Dendritic cell treated with granulocyte-macrophage colony-stimulating factor and Interleukin-4, amounts not matched to agents 40 ng/mL and 50 ng/mL, for 4 days (primary cell): ENCODE measurements at regions not wholly inside any gene's neighbourhood (a gene's known extent, or its start where the extent isn't known, plus 50 kb on each side); places are given as distances from the start of the nearest gene placed in this dataset.
"Not testable (repeated sequence)": the region's sequence is repeated elsewhere in the genome, so short reads cannot be mapped to it uniquely, and the experiment has no call there.

ENCODE experiments used
- H3K27ac Mint-ChIP-seq: one replicate; pipeline ENCODE4 v1.8.0; 2022; ENCODE audit warnings: mild to moderate bottlenecking, mixed read lengths
- H3K27me3 Mint-ChIP-seq: one replicate; pipeline ENCODE4 v1.8.0; 2022; ENCODE audit warnings: mild to moderate bottlenecking, mixed read lengths
- H3K36me3 Mint-ChIP-seq: one replicate; pipeline ENCODE4 v1.8.0; 2022; ENCODE audit warnings: low read depth, mixed read lengths
- H3K4me1 Mint-ChIP-seq: one replicate; pipeline ENCODE4 v1.8.0; 2022; ENCODE audit warnings: low read depth, mixed read lengths
- H3K4me3 Mint-ChIP-seq: one replicate; pipeline ENCODE4 v1.8.0; 2022; ENCODE audit warnings: mild to moderate bottlenecking, moderate library complexity, mixed read lengths
- H3K9me3 Mint-ChIP-seq: one replicate; pipeline ENCODE4 v1.8.0; 2022; ENCODE audit warnings: mixed read lengths
- intact Hi-C: fragments of 100-400 bp; cut with micrococcal nuclease; formaldehyde crosslinking; loops from one replicate; pipeline ENCODE4 v1.15.0; 2022

DNA sequence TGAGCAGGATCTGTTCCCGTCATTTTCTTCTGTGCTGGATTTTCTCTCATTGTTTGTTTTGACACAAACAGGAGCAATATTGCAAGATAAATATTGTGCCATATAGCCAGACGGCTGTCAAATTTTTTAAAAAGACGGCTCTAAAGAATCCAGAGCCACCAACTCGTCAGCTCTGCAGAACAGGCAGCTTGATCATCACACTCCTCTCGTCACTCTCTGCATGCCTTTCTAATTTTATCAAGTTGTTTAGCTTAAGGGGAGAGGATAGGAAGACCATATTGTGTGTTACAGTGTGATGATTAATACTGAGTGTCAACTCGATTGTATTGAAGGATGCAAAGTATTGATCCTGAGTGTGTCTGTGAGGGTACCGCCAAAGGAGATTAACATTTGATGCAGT, 562.8 kb downstream of the GALC start:
- H3K9me3 Mint-ChIP-seq = peaks cover 50% of the 10 kb centered on the region
- no peak overlapping the region for H3K27ac Mint-ChIP-seq
- H3K4me1 Mint-ChIP-seq = no peaks in the 10 kb centered on the region
- H3K27me3 Mint-ChIP-seq = no peaks in the 10 kb centered on the region
- H3K4me3 Mint-ChIP-seq = no peak overlapping the region
- intact Hi-C loops = no loop called here
- H3K36me3 Mint-ChIP-seq = no peaks in the 10 kb centered on the region

DNA sequence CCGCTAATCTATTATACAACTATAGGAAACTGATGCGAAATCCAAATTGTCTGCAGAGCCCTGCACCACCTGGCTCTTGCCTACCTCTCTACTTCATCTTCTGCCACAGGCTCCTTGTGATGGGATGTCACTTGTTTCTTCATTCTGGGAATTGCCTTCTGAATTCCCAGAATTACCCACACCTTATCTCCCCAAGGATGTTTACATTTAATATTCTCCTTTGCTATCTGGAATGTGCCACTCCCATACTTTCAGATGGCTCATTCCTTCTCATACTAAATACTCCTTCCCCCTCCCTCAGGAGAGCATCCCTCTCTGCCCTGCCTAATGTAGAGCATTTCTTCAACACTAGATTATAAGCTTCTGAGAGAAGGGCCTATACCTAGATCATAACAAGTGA, 573.1 kb downstream of the GALC start:
- no peaks in the 10 kb centered on the region for H3K36me3 Mint-ChIP-seq
- H3K9me3 Mint-ChIP-seq = peaks cover 52% of the 10 kb centered on the region
- H3K27ac Mint-ChIP-seq = no peak overlapping the region
- H3K4me1 Mint-ChIP-seq = no peaks in the 10 kb centered on the region
- H3K4me3 Mint-ChIP-seq = no peak overlapping the region
- no peaks in the 10 kb centered on the region for H3K27me3 Mint-ChIP-seq
- intact Hi-C loops = no loop called here

DNA sequence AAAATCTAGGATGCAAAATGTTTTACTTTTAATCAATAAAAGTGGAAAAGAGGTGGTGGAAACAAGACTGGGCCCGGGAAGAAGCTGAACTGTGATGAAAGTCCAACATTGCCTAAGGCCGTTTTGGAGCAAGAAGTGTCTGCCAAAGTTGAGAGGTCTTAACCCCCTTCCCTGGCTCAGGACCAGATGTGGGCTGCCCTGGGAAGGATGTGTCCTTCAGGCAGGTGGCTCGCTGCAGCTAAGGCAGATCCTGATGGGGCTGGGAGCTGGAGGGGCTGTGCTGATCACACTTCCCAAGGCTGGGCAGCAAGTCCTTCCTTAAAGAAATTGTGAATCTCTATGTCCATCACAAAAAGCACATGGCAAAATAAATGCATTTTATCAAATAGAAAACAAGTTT, 581.6 kb downstream of the GALC start:
- no peak overlapping the region for H3K4me3 Mint-ChIP-seq
- H3K27me3 Mint-ChIP-seq = no peaks in the 10 kb centered on the region
- no peak overlapping the region for H3K27ac Mint-ChIP-seq
- intact Hi-C loops = no loop called here
- H3K4me1 Mint-ChIP-seq = no peaks in the 10 kb centered on the region
- H3K36me3 Mint-ChIP-seq = no peaks in the 10 kb centered on the region
- peaks cover 4% of the 10 kb centered on the region for H3K9me3 Mint-ChIP-seq

DNA sequence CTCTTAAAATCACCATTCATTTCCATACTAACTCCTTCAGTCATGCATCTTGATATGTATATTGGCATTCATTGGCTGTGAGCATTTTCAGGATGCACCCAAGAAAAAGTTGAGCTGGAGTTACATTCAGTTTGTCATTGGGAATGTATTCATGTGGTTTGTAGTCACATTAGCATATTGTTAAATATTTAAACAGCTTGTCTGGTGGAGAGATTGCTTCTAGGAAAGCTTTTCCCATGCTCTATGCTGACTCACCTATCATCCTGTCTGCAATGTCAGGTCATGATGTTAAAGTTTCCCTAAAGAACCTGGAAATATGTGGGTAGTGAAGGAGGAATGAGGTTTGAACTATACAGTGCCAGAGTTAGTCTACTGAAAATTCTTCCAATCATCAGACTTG, 583.6 kb downstream of the GALC start:
- intact Hi-C loops = no loop called here
- H3K27me3 Mint-ChIP-seq = no peaks in the 10 kb centered on the region
- H3K9me3 Mint-ChIP-seq = no peaks in the 10 kb centered on the region
- no peaks in the 10 kb centered on the region for H3K4me1 Mint-ChIP-seq
- H3K36me3 Mint-ChIP-seq = no peaks in the 10 kb centered on the region
- no peak overlapping the region for H3K27ac Mint-ChIP-seq
- no peak overlapping the region for H3K4me3 Mint-ChIP-seq

DNA sequence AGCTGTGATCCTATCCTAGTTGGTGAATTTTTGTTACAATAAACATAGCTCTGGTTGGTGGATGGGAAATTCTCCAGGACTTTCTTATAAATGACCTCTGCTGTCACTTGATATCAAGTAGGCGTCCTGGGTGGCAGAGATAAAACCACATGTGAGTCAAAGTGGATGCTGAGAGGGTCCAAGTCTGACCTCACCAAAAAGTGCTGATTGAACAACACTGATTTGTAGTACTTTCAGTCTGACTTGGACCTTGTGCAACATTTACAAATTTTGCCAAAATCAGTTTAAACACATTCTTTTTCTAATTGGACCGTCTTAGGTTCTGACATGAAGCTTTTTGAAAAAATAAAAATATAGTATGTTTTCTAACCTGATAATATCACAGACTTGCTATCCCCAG, 585.6 kb downstream of the GALC start:
- Mint-ChIP-seq H3K27ac (no peak overlapping the region), H3K4me3 (no peak overlapping the region), H3K9me3 (no peaks in the 10 kb centered on the region), H3K27me3 (no peaks in the 10 kb centered on the region), H3K36me3 (no peaks in the 10 kb centered on the region), H3K4me1 (no peaks in the 10 kb centered on the region)
- intact Hi-C loops = no loop called here

DNA sequence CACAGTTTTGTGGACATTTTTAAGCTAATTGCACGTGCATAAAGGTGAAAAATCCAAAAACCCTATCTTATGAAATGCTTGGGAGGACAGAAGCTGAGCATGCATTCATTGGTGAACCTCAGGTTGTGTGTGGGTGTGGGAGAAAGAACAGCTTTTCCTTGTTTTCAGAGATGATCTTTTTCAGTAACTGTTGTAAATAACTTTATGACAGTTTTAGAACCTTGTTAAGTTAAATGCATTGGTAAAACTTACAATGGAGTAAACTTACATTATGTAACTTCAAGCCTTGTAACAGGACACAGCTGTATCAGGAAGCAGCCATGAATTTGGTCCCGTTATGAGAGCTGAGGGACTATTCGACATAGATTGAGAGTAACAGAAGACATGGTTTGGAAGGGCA, 587.4 kb downstream of the GALC start:
- intact Hi-C loops = no loop called here
- Mint-ChIP-seq H3K27ac (no peak overlapping the region), H3K27me3 (no peaks in the 10 kb centered on the region), H3K4me1 (no peaks in the 10 kb centered on the region), H3K9me3 (no peaks in the 10 kb centered on the region), H3K4me3 (no peak overlapping the region), H3K36me3 (no peaks in the 10 kb centered on the region)

DNA sequence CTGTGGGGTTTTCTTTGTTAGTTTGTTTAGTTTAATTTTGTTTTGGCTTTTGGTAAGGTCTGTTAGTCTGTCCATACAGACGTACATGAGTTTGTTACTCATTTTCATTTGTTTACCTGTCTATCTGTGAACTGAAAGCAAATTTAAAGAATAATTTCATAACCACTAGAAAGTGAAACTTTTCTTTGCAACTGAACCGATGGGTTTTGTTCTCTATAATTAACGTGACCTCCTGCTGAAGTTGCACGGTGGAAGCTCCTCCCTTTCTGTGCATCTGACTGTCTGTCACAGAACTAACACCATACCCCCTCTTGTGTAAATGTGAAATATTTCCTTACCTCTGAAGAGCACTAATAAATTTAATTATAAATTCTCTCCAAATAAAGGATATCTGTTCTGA, 595.5 kb downstream of the GALC start:
- no peak overlapping the region for H3K4me3 Mint-ChIP-seq
- H3K36me3 Mint-ChIP-seq = no peaks in the 10 kb centered on the region
- H3K9me3 Mint-ChIP-seq = no peaks in the 10 kb centered on the region
- intact Hi-C loops = no loop called here
- no peaks in the 10 kb centered on the region for H3K27me3 Mint-ChIP-seq
- no peaks in the 10 kb centered on the region for H3K4me1 Mint-ChIP-seq
- no peak overlapping the region for H3K27ac Mint-ChIP-seq

DNA sequence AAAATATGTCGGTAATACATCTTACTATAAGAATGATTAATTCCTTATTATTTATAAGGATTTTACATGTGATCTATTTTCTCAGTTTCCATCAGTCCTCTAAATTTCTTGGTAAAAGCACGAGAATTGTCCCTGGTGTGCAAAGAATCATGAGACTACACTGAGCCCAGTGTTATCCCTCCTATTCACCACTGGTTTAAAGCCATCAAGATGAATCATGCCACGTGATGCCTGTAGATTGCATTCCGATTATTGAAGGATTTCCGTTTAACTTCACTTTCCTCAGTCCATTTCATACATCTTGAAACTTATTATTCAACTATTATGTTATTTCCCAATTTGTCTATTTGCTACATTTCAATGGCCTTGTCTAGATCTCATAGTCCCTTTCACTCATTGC, 601.9 kb downstream of the GALC start:
- no peak overlapping the region for H3K4me3 Mint-ChIP-seq
- no peaks in the 10 kb centered on the region for H3K4me1 Mint-ChIP-seq
- H3K27me3 Mint-ChIP-seq = no peaks in the 10 kb centered on the region
- intact Hi-C loops = no loop called here
- peaks cover 21% of the 10 kb centered on the region for H3K9me3 Mint-ChIP-seq
- no peaks in the 10 kb centered on the region for H3K36me3 Mint-ChIP-seq
- no peak overlapping the region for H3K27ac Mint-ChIP-seq

DNA sequence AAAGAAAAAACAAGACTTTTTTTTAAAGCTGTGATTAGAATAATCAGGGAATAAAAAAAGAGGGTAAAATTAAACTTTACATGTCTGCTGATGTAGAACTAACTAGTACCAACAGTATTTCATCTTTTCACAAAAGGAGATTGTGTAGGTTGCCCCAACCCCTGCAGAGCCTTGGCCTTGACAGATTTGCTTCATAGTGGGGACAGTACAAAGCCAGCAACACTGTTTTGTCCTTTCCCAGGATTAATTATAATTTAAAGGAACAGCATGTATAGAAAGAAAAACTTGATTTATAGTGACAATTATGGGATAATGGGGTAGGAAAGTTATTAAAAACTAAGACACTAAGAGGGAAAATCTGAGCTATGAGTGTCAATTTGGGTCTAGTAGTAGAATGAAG, 604.0 kb downstream of the GALC start:
- H3K4me3 Mint-ChIP-seq = no peak overlapping the region
- H3K27ac Mint-ChIP-seq = no peak overlapping the region
- no peaks in the 10 kb centered on the region for H3K27me3 Mint-ChIP-seq
- peaks cover 29% of the 10 kb centered on the region for H3K9me3 Mint-ChIP-seq
- no peaks in the 10 kb centered on the region for H3K36me3 Mint-ChIP-seq
- H3K4me1 Mint-ChIP-seq = no peaks in the 10 kb centered on the region
- intact Hi-C loops = no loop called here

DNA sequence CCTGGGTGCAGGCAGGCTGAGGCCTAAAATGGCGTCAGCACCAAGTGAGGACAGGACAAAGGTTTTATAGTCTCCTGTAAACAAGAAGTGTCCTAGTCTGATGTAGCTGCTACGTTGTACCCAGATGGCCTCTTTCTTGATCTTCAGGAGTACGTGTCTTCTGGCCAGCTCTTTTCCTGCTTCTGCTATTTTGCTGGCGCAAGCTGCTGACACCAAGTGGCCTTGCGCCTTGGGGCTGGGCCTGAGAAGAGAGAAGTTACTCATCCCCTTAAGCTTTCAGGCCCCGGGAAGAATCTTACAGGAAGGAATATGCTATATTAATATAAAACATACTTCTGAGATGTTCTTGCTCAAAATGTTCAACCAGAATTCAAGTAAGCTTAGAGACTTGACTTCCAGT, 605.2 kb downstream of the GALC start:
- Mint-ChIP-seq H3K4me3 (no peak overlapping the region), H3K9me3 (peaks cover 41% of the 10 kb centered on the region), H3K27me3 (no peaks in the 10 kb centered on the region), H3K4me1 (no peaks in the 10 kb centered on the region), H3K36me3 (no peaks in the 10 kb centered on the region), H3K27ac (no peak overlapping the region)
- intact Hi-C loops = no loop called here

DNA sequence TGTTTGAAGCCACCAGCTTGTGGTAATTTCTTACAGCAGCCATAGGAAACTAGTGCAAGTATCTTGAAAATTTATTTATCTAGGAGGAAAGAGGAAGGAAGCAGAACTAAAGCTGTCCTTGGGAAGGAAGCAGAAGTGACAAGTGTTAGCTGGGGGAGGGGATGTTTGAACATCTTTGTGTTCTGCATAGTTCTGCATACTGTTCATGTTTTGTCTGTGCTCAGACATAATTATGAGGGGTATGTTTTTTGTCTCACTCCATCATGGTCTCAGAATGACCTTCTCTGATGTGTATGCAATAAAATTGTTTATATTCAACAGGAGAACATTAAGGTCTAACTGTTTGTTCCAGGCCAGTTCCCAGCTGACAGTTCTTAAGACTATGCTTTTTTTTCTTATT, 606.5 kb downstream of the GALC start:
- Mint-ChIP-seq H3K9me3 (peaks cover 45% of the 10 kb centered on the region), H3K4me3 (no peak overlapping the region), H3K27ac (no peak overlapping the region), H3K27me3 (no peaks in the 10 kb centered on the region), H3K4me1 (no peaks in the 10 kb centered on the region), H3K36me3 (no peaks in the 10 kb centered on the region)
- intact Hi-C loops = no loop called here

DNA sequence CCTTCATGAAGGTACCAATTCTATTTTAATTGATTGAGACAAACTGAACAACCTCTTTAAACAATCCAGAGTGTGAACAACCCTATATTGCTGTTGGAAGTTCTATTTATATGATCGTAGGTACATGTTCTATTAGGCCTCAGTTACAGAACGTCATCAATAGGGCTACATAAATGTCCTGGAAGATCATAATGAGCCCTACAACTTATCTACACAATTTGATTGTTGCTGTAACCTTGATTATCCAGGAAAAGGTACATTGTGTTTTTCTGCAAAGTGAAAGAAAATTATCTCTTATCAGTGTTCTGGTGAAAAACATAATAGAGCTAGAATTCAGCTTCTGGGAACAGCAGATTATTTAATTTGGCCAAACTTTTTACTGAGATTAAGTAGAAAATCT, 612.9 kb downstream of the GALC start:
- H3K27me3 Mint-ChIP-seq = no peaks in the 10 kb centered on the region
- H3K27ac Mint-ChIP-seq = no peak overlapping the region
- H3K4me1 Mint-ChIP-seq = no peaks in the 10 kb centered on the region
- H3K9me3 Mint-ChIP-seq = peaks cover 20% of the 10 kb centered on the region
- intact Hi-C loops = no loop called here
- no peaks in the 10 kb centered on the region for H3K36me3 Mint-ChIP-seq
- H3K4me3 Mint-ChIP-seq = no peak overlapping the region

DNA sequence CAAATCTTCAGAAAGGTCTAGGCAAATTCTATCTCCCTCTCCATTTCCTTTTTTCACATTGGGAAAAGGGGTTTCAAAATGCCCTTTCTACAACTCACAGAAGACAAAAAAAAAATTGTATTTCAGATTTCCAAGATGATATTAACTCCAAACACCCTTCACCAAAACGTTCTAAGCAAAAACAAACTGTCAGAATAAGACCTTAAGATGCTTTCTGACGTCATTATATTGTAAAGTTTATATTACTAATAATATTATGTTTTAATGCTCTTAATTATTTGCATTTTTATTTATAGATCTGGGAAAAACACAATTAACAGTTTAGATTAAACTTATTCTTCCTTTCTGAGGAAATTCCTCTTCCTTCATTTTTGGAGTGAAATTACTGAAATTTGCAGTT, 624.2 kb downstream of the GALC start:
- intact Hi-C loops = no loop called here
- Mint-ChIP-seq H3K27ac (no peak overlapping the region), H3K4me3 (no peak overlapping the region), H3K4me1 (no peaks in the 10 kb centered on the region), H3K27me3 (no peaks in the 10 kb centered on the region), H3K36me3 (no peaks in the 10 kb centered on the region), H3K9me3 (peaks cover 19% of the 10 kb centered on the region)

DNA sequence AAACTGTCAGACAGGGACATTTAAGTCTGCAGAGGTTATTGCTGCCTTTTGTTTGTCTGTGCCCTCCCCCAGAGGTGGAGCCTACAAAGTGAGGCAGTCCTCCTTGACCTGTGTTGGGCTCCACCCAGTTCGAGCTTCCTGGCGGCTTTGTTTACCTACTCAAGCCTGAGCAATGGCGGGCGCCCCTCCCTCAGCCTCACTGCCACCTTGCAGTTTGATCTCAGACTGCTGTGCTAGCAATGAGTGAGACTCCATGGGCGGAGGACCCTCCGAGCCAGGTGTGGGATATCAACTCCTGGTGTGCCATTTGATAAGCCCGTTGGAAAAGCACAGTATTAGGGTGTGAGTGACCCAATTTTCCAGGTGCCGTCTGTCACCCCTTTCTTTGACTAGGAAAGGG, 632.7 kb downstream of the GALC start:
- intact Hi-C loops = not testable (repeated sequence)

DNA sequence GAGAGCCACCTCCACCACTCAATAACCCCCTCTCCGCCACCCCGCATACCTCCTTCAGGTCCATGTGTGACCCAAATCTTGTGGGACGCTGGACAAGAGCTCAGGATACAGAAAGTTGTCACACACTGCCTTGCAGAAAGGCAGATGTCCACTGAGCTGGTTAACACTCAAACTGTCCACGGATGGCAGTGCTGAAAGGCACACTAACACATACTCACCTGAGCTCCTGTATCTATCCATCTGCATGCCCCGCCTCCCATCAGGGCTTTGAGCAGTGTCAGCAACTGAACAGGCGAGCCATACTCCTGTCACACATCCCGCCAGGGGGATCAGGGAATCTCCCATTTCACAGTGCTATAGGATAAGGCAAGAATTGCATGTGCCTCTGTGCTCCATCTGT, 642.0 kb downstream of the GALC start:
- no peaks in the 10 kb centered on the region for H3K4me1 Mint-ChIP-seq
- H3K4me3 Mint-ChIP-seq = no peak overlapping the region
- intact Hi-C loops = no loop called here
- H3K27me3 Mint-ChIP-seq = no peaks in the 10 kb centered on the region
- H3K27ac Mint-ChIP-seq = no peak overlapping the region
- no peaks in the 10 kb centered on the region for H3K36me3 Mint-ChIP-seq
- peaks cover 5% of the 10 kb centered on the region for H3K9me3 Mint-ChIP-seq

More for the DNA sequence above, 632.7 kb downstream of the GALC start:
- not testable (repeated sequence) for H3K27ac Mint-ChIP-seq, H3K4me3 Mint-ChIP-seq, H3K27me3 Mint-ChIP-seq, H3K36me3 Mint-ChIP-seq, H3K4me1 Mint-ChIP-seq
- peaks cover 56% of the 10 kb centered on the region for H3K9me3 Mint-ChIP-seq

DNA sequence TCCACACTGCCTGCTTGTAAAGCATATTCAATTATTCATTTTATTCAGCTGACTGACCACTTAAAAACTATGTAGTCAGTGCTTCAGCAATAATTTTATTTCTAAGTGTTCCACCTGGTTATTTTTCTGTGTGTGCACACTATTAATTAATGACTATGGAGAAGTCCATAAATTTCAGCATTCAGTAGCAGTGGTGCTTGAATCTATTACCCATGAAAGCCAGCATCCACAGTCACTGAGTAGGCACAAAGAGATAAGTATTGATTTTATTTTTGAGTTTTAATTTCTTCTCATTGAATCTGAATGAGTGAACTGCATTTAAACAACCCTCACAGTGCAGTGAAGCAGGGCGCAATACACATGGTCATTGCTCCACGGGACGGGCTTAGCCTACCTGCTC, 643.1 kb downstream of the GALC start:
- no peaks in the 10 kb centered on the region for H3K27me3 Mint-ChIP-seq
- H3K36me3 Mint-ChIP-seq = no peaks in the 10 kb centered on the region
- intact Hi-C loops = no loop called here
- H3K27ac Mint-ChIP-seq = no peak overlapping the region
- H3K4me3 Mint-ChIP-seq = no peak overlapping the region
- peaks cover 6% of the 10 kb centered on the region for H3K9me3 Mint-ChIP-seq
- no peaks in the 10 kb centered on the region for H3K4me1 Mint-ChIP-seq
